ENCODE measurements at regions not wholly inside any gene's neighbourhood (a gene's known extent, or its start where the extent isn't known, plus 50 kb on each side); places are given as distances from the start of the nearest gene placed in this dataset.

GRCh38 chr10:129105266-129105665 is 361.8 kb upstream of the MGMT start:
- no peaks in the 10 kb centered on the region for H3K4me1 Mint-ChIP-seq
- no peak for ATAC-seq
- H3K27me3 Mint-ChIP-seq, result no peaks in the 10 kb centered on the region

DNA sequence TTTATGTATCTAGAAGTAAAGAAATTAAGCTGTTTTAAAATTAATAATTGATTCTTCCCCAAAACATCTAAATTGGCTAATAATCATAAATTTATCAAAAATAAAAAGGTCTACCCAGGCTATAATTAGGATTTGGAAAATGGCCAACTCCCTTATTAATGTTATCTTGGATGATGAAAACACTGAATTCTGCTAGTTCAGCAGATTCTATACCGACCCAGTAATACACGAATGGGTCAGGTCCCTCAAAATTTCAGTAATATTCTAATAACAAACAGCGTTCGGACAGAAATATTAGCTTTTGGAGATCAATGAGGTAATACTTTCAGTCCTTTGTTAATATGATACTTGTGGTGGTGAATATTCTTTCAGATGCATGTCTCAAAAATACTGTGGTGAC is 360.7 kb upstream of the MGMT start:
- H3K9me3 ChIP-seq (ENCODE audit: control insufficient read depth, low read length, poor library complexity, severe bottlenecking), result no peaks in the 10 kb centered on the region
- ATAC-seq, result no peak
- H3K36me3 Mint-ChIP-seq (ENCODE audit: low read depth), result no peaks in the 10 kb centered on the region
- H3K4me1 Mint-ChIP-seq, result no peaks in the 10 kb centered on the region
- H3K27ac Mint-ChIP-seq, result no peak overlapping the region
- DNase-seq, result no peak
- H3K4me3 Mint-ChIP-seq, result no peak overlapping the region
- no peaks in the 10 kb centered on the region for H3K27me3 Mint-ChIP-seq

More at GRCh38 chr10:129105266-129105665, 361.8 kb upstream of the MGMT start:
- H3K4me3 Mint-ChIP-seq, result no peak overlapping the region
- no peak overlapping the region for H3K27ac Mint-ChIP-seq
- H3K36me3 Mint-ChIP-seq (ENCODE audit: low read depth), result no peaks in the 10 kb centered on the region
- H3K9me3 ChIP-seq (ENCODE audit: control insufficient read depth, low read length, poor library complexity, severe bottlenecking), result no peaks in the 10 kb centered on the region
- DNase-seq, result no peak

GRCh38 chr10:129107525-129107924 is 359.5 kb upstream of the MGMT start:
- Mint-ChIP-seq H3K4me3 (no peak overlapping the region), H3K27ac (no peak overlapping the region), H3K4me1 (no peaks in the 10 kb centered on the region), H3K36me3 (ENCODE audit: low read depth) (no peaks in the 10 kb centered on the region), H3K27me3 (no peaks in the 10 kb centered on the region)
- ATAC-seq, result no peak
- no peaks in the 10 kb centered on the region for H3K9me3 ChIP-seq (ENCODE audit: control insufficient read depth, low read length, poor library complexity, severe bottlenecking)
- DNase-seq, result no peak

DNA sequence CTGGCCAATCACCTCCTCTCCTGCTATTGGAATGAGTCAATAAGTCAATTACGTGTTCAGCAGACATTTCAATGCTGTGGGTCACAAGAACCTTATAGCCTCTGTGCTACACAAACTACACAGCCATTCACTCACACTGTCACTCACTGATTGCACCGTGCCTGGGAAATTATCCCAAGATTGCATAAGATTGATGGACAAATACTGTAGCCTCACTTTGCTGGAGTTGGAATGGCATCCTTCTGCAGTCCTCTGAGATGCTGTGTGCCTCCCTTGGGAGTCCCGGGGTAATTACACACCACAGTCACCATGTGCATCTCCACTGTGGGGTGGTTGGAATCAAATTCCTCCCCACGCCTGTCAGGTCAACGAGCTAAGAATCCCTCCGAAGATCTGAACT is 358.7 kb upstream of the MGMT start:
- H3K36me3 Mint-ChIP-seq (ENCODE audit: low read depth), result no peaks in the 10 kb centered on the region
- H3K27ac Mint-ChIP-seq, result no peak overlapping the region
- no peak overlapping the region for H3K4me3 Mint-ChIP-seq
- H3K27me3 Mint-ChIP-seq, result no peaks in the 10 kb centered on the region
- DNase-seq, result no peak
- no peaks in the 10 kb centered on the region for H3K9me3 ChIP-seq (ENCODE audit: control insufficient read depth, low read length, poor library complexity, severe bottlenecking)
- no peak for ATAC-seq
- no peaks in the 10 kb centered on the region for H3K4me1 Mint-ChIP-seq

DNA sequence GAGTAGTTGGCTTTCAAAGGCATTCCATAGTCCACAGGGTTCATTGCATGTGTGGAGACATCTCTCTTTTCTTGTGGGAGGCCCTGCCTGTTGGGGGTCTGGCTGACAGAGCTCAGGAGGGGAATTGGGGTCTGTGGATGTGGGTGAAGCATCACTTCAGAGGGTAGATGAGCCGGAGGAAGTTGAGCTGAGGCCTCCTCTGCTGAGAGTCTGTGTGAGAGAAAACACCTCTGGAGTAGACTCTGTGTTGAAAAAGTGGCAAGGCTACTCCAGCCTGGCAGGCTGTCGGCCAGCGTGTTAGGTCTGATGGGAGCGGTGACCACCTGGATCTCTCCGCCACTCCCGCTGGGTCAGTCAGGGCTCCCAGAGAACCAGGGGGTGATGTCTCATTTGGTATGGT is 358.0 kb upstream of the MGMT start:
- Mint-ChIP-seq H3K27ac (no peak overlapping the region), H3K4me3 (no peak overlapping the region), H3K36me3 (ENCODE audit: low read depth) (no peaks in the 10 kb centered on the region), H3K4me1 (no peaks in the 10 kb centered on the region), H3K27me3 (no peaks in the 10 kb centered on the region)
- no peak for DNase-seq
- H3K9me3 ChIP-seq (ENCODE audit: control insufficient read depth, low read length, poor library complexity, severe bottlenecking), result no peaks in the 10 kb centered on the region
- ATAC-seq, result no peak

DNA sequence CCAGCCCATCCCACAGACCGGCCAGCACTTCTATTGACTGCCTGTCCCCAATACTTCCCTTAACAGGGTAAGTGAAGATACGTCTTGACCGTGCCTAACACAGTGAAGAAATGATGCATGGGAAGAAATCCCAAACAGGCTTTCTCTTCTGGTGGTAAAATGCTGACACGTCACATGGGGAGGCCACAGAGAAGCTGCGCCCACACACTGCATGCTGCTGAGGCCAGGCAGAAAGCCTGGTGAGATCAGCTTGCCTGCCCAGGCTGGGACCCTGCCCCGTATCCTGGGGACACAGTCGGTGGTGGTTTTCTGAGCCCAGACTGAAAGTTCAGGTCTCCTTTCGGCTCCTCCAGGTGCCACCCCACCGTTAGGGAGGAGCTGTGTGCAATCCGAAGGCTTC is 356.3 kb upstream of the MGMT start:
- Mint-ChIP-seq H3K4me3 (no peak overlapping the region), H3K27me3 (no peaks in the 10 kb centered on the region), H3K36me3 (ENCODE audit: low read depth) (no peaks in the 10 kb centered on the region), H3K27ac (no peak overlapping the region), H3K4me1 (no peaks in the 10 kb centered on the region)
- ATAC-seq (no peak), DNase-seq (no peak)
- H3K9me3 ChIP-seq (ENCODE audit: control insufficient read depth, low read length, poor library complexity, severe bottlenecking), result no peaks in the 10 kb centered on the region

GRCh38 chr10:129111922-129112321 is 355.1 kb upstream of the MGMT start:
- H3K27ac Mint-ChIP-seq, result no peak overlapping the region
- no peak for DNase-seq

GRCh38 chr10:129114588-129114987 is 352.5 kb upstream of the MGMT start:
- H3K27ac Mint-ChIP-seq, result no peak overlapping the region
- H3K4me3 Mint-ChIP-seq, result no peak overlapping the region
- H3K27me3 Mint-ChIP-seq, result no peaks in the 10 kb centered on the region
- ATAC-seq, result no peak
- no peak for DNase-seq
- H3K4me1 Mint-ChIP-seq, result no peaks in the 10 kb centered on the region
- H3K36me3 Mint-ChIP-seq (ENCODE audit: low read depth), result no peaks in the 10 kb centered on the region
- no peaks in the 10 kb centered on the region for H3K9me3 ChIP-seq (ENCODE audit: control insufficient read depth, low read length, poor library complexity, severe bottlenecking)

More at GRCh38 chr10:129111922-129112321, 355.1 kb upstream of the MGMT start:
- ATAC-seq, result no peak
- Mint-ChIP-seq H3K4me3 (no peak overlapping the region), H3K4me1 (no peaks in the 10 kb centered on the region), H3K36me3 (ENCODE audit: low read depth) (no peaks in the 10 kb centered on the region), H3K27me3 (no peaks in the 10 kb centered on the region)
- no peaks in the 10 kb centered on the region for H3K9me3 ChIP-seq (ENCODE audit: control insufficient read depth, low read length, poor library complexity, severe bottlenecking)

- H3K9me3 ChIP-seq (ENCODE audit: control insufficient read depth, low read length, poor library complexity, severe bottlenecking), result no peaks in the 10 kb centered on the region
- DNase-seq (no peak), ATAC-seq (no peak)
- Mint-ChIP-seq H3K36me3 (ENCODE audit: low read depth) (no peaks in the 10 kb centered on the region), H3K27ac (no peak overlapping the region), H3K4me3 (no peak overlapping the region), H3K4me1 (no peaks in the 10 kb centered on the region), H3K27me3 (no peaks in the 10 kb centered on the region)
These were observed 350.7 kb upstream of the MGMT start for GRCh38 chr10:129116371-129116770.

DNA sequence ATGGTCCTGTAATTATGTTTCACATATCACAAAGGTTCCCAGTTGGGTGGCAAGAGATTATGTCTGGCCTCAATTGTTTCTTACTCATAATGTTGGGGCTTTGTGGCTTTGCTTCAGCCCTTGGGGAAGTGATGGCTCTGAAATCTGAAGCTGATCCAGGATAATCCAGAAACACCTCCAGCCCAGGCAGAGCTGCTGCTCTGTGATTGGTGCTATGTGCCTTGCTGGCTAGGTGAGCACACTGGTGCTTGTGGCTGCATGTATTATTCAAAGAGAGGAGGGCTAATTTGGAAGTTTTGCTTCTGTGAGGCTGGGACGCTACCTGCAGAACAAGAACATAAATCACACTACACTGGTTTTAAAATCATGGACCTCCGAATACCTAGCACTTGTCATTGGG is 346.6 kb upstream of the MGMT start:
- Mint-ChIP-seq H3K27ac (no peak overlapping the region), H3K36me3 (ENCODE audit: low read depth) (no peaks in the 10 kb centered on the region), H3K4me1 (no peaks in the 10 kb centered on the region), H3K4me3 (no peak overlapping the region), H3K27me3 (no peaks in the 10 kb centered on the region)
- no peak for ATAC-seq
- DNase-seq, result no peak
- H3K9me3 ChIP-seq (ENCODE audit: control insufficient read depth, low read length, poor library complexity, severe bottlenecking), result no peaks in the 10 kb centered on the region

DNA sequence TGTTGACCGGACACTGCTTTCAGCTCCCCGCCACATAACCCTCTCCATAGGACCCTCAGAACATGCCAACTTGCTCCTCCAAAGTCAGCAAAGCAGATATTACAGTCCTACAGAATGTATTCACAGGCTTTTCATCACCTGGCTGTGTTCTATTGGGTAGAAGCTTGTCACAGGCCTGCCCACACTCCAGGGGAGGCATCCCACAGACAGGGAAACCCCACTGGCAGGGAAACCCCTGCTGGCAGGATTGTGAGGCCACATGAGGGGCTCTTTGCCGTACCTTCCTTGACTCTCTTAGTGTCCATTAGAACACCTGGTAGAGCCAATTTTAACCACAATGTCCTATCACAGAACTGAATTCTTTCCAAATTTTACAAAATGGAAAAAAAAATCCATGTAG is 344.2 kb upstream of the MGMT start:
- DNase-seq (no peak), ATAC-seq (no peak)
- no peaks in the 10 kb centered on the region for H3K36me3 Mint-ChIP-seq (ENCODE audit: low read depth)
- no peak overlapping the region for H3K4me3 Mint-ChIP-seq
- H3K9me3 ChIP-seq (ENCODE audit: control insufficient read depth, low read length, poor library complexity, severe bottlenecking), result no peaks in the 10 kb centered on the region
- no peaks in the 10 kb centered on the region for H3K27me3 Mint-ChIP-seq
- no peaks in the 10 kb centered on the region for H3K4me1 Mint-ChIP-seq
- no peak overlapping the region for H3K27ac Mint-ChIP-seq

- DNase-seq, result no peak
- no peak overlapping the region for H3K27ac Mint-ChIP-seq
- no peak for ATAC-seq
- H3K27me3 Mint-ChIP-seq, result no peaks in the 10 kb centered on the region
- no peak overlapping the region for H3K4me3 Mint-ChIP-seq
- no peaks in the 10 kb centered on the region for H3K36me3 Mint-ChIP-seq (ENCODE audit: low read depth)
- no peaks in the 10 kb centered on the region for H3K9me3 ChIP-seq (ENCODE audit: control insufficient read depth, low read length, poor library complexity, severe bottlenecking)
- H3K4me1 Mint-ChIP-seq, result no peaks in the 10 kb centered on the region
These were observed 343.6 kb upstream of the MGMT start for GRCh38 chr10:129123428-129123827.

GRCh38 chr10:129126982-129127381 is 340.1 kb upstream of the MGMT start:
- no peaks in the 10 kb centered on the region for H3K36me3 Mint-ChIP-seq (ENCODE audit: low read depth)

DNA sequence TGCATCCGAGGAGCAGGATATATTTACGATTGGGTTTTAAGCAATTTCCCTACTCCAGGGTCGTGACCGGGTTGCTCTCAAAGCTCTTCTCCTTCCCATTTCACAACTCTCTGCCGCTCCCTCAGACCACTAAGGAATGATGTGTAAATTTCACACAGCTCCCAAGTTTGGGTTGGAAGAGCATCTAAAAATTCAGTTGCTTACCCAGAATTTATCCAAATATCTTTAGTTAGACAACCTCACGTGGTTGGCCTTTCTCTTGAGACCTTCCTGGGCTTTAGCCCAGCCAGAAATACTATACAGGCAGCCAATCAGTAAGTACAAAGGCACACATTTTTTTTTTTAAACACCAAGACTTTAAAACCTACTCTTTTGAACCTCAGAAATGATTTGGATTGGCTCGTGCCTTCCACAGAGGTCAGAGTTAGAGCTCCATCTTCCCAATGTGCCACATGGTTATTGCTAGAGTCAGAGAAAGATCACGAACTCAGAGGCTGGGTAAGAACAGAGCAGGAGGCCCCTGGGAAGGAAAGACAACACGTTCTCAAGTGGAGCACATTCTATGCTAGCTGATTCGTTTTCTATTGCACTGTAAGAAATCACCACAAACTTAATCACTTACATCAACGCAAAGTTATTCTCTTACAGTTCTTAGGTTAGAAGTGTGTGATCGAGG is 335.4 kb upstream of the MGMT start:
- Mint-ChIP-seq H3K36me3 (ENCODE audit: low read depth) (no peaks in the 10 kb centered on the region), H3K27me3 (peaks cover 4% of the 10 kb centered on the region), H3K4me1 (no peaks in the 10 kb centered on the region), H3K4me3 (no peak overlapping the region), H3K27ac (no peak overlapping the region)
- H3K9me3 ChIP-seq (ENCODE audit: control insufficient read depth, low read length, poor library complexity, severe bottlenecking), result no peaks in the 10 kb centered on the region
- DNase-seq, result no peak
- no peak for ATAC-seq

More at GRCh38 chr10:129126982-129127381, 340.1 kb upstream of the MGMT start:
- H3K9me3 ChIP-seq (ENCODE audit: control insufficient read depth, low read length, poor library complexity, severe bottlenecking), result no peaks in the 10 kb centered on the region
- Mint-ChIP-seq H3K27ac (no peak overlapping the region), H3K4me3 (no peak overlapping the region), H3K27me3 (peaks cover 4% of the 10 kb centered on the region), H3K4me1 (no peaks in the 10 kb centered on the region)
- ATAC-seq, result no peak
- no peak for DNase-seq

Data from T-helper 17 cell (primary cell).